ENCODE measurements at regions not wholly inside any gene's neighbourhood (a gene's known extent, or its start where the extent isn't known, plus 50 kb on each side); places are given as distances from the start of the nearest gene placed in this dataset.
A peak's percentile ranks its signal among the peaks of the same experiment; 100 is the strongest.

DNA sequence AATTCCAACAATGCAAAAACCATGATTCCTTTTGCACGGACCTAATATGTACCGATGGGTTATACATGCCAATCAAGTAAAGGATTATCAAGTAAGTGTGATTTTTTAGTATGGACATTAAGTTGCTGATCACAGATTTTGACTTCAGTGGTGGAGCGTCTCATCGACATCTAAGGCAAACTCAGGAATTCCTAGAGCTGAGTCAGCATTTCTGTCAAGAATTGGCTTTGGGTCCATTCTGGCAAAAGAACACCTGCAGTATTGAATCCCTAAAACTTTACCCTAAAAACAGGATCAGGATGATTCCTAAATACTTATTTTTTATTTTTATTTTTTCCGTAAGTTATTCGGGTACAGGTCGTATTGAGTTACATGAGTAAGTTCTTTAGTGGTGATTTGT lies 83.6 kb downstream of the HPGD start:
- no peak for DNase-seq (ENCODE audit: low read depth)

DNA sequence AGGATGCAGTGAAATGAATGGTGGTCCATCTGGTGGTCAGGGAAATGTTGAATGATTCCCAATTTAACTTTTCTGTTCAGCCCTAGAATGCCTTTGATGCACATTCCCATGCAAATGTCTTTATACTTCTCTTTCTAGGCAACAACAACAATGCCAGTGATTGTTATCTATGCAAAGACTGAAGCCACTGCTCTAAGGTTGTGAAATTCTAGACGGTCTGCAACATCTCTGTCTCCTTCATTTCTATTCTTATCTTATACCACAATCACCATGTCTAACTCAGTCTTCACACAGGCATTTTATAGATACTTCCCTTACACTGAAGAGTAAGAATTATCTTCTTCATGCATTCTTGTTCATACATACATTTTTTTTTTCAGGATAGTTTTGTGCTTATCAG lies 84.5 kb downstream of the HPGD start:
- peak; percentile 21 for DNase-seq (ENCODE audit: low read depth)

DNA sequence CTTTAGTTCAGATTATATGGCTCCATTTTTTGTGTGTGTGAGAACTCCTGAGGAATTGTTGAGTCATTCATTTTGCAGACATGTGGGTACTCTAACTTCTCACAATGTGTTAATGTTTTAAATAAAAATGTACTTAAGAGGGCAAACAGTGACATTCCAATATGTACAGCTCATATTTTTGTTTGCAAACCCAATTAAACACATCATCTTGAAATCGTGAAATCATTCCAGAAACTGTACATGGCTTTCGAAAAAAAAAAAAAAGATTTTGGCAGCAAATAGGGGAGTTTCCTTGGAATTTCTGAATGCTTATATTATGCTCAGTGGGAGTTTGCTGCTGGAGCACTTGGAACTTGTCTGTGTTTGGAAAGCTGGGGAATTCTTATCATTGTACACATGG lies 85.0 kb downstream of the HPGD start:
- peak; percentile 86 for DNase-seq (ENCODE audit: low read depth)

- DNase-seq (ENCODE audit: low read depth) = no peak
Measured at GRCh38 chr4:174436377-174436776, 85.9 kb downstream of the HPGD start.

DNA sequence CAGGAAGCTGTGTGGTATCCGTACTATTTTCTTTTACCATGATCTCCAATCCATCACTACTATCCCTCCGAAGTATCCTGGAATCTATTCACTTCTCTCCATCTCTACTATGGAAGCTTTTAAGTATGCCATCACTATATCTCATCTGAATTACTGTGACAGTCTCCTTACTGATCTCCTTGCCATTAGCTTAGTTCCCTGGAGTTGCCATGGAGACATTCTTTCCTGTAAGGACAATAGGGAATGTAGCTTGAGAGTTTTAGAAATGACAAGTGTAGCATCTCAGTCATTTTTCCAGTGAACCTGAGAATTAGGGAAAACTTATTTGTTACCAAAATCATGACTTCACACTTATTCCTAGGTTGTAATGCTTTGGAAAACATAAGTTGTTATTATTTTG lies 86.3 kb downstream of the HPGD start:
- DNase-seq (ENCODE audit: low read depth) = peak; percentile 20

- no peak for DNase-seq (ENCODE audit: low read depth)
Measured at GRCh38 chr4:174434455-174434854, 87.8 kb downstream of the HPGD start.

GRCh38 chr4:174430576-174430975 lies 91.7 kb downstream of the HPGD start:
- DNase-seq (ENCODE audit: low read depth) = no peak

DNA sequence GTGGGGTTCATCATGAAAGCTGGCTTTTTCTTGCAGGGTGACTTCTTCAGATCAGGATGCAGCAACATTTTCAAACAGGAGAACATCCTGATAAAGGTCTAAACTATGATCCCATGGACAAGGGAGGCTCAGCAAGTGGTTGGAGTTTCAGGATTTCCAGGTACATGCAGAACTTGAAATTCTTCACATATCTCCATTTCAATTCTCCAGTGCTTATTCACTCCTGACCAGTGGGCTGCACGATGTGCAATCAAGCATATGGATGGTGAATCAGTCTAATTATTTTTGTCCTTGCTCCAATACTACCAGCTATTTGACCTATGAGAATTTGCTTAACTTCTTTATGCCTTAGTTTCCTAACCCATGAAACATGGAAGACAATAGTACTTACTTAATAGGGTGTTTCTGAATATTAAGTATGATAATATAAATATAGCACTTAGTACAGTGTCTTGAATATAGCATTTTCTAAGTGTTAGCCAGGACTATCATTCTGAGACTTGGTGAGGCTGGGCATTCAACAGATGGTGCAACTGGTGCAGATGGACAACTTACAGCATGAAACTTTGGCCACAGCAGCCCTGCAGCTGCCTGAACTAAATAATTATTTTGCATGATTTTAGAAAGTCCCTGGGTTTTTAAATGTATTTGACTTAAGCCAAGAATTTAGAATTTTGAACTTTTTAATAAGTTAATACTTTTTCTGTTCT lies 92.4 kb downstream of the HPGD start:
- peak; percentile 52 for DNase-seq (ENCODE audit: low read depth)

DNA sequence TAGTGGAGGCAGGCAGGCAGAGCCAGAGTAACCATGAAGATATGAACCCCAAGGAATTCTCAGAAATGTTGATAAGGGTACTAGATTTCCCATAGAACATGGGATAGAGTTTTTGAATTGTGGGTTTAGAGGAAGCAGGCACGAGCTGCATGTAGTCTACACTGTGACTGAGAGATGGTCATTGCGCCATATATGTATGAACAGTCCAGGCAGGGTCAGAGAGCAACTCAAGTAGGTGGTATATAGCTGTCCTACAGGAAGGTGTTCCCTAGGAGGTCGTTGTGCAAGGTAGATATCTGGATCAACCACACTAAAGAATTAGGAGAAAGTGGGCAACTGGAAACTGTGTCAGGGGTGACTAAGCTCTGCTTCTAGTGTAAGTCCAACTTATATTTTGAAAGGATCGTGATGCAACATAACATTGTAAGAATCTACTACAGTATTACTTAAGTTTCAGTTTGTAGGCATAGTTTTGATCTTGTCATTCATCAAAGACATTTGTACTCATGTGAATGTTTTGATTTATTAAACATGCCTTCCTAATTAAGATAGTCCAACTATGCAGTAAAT lies 94.6 kb downstream of the HPGD start:
- no peak for DNase-seq (ENCODE audit: low read depth)

- DNase-seq (ENCODE audit: low read depth) = no peak
Measured at GRCh38 chr4:174425669-174426068, 96.6 kb downstream of the HPGD start.

DNA sequence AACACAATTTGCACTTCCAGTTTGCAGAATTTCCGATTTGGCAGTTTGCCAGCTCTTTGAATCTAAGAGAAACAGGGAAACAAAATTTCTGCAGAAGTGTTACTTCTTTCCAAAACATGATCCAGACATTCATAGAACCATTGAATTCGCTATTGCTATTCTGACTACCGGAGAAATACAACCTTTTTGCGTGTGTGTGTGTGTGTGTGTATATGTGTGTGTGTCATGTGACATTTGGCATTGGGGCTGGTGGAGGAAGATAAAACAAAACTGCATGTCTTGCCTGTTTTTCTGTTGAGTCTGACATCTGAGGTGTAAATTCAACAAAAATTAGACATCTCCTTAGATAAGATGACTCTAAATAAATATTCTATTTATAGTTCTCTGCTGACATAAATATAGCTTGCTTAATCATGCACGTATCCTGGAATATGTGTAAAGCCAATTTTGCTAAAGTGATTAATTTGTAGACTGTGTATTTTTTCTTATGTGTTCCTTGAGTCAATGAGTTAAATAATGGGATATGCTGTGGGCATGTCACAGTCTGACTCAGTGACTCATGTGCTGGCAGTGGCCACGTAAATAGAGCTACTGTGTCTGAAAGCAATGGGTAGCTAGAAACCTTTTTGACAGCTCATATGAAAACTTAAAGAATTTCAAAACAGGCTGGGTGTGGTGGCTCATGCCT lies 98.9 kb downstream of the HPGD start:
- DNase-seq (ENCODE audit: low read depth) = peak; percentile 85

- no peak for DNase-seq (ENCODE audit: low read depth)
Measured at GRCh38 chr4:174422893-174423256, 99.4 kb downstream of the HPGD start.

DNA sequence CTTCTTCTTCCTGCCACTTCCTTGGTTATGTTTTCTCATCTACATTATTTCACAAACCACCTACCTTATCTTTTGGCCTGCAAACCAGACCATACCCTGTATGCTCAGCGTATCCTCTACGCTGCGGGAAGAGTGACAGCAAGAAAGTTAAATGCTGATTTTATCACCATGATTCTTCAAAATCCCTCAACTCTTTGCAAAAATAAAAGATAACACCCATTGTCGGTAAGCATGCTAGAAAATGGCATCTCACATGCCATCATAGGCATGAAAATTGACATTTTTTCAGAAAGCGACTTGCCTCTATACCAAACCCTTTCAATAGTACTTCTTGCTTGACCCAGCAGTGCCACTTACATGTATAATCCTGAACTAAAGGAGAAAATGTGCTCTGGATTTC lies 102.0 kb downstream of the HPGD start:
- DNase-seq (ENCODE audit: low read depth) = no peak

GRCh38 chr4:174418640-174419212 lies 103.6 kb downstream of the HPGD start:
- DNase-seq (ENCODE audit: low read depth) = peak; percentile 27

- DNase-seq (ENCODE audit: low read depth) = no peak
Measured at GRCh38 chr4:174408841-174409552, 113.3 kb downstream of the HPGD start.

- DNase-seq (ENCODE audit: low read depth) = no peak
Measured at GRCh38 chr4:174406383-174406782, 115.9 kb downstream of the HPGD start.

GRCh38 chr4:174405923-174406322 lies 116.4 kb downstream of the HPGD start:
- DNase-seq (ENCODE audit: low read depth) = no peak

DNA sequence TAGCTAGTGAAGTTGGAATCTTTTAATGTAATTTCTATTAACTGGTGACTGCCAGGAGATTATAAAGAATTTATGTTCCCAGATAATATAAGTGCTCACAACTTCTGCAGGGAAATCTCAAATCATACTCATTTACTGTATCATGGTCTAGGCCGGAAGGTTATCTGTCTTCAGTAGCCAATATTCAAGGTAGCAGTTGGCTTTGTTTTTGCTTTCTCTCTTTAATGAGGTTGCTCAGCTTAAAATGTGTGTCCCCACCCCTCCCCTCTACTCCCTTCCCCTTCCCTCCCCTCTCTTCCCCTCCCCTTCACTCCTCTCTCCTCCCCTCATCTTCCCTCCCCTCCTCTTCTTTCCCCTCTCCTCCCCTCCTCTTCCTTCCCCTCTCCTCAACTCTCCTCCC lies 117.6 kb downstream of the HPGD start:
- DNase-seq (ENCODE audit: low read depth) = no peak

- no peak for DNase-seq (ENCODE audit: low read depth)
Measured at GRCh38 chr4:174403177-174403543, 119.1 kb downstream of the HPGD start.

DNA sequence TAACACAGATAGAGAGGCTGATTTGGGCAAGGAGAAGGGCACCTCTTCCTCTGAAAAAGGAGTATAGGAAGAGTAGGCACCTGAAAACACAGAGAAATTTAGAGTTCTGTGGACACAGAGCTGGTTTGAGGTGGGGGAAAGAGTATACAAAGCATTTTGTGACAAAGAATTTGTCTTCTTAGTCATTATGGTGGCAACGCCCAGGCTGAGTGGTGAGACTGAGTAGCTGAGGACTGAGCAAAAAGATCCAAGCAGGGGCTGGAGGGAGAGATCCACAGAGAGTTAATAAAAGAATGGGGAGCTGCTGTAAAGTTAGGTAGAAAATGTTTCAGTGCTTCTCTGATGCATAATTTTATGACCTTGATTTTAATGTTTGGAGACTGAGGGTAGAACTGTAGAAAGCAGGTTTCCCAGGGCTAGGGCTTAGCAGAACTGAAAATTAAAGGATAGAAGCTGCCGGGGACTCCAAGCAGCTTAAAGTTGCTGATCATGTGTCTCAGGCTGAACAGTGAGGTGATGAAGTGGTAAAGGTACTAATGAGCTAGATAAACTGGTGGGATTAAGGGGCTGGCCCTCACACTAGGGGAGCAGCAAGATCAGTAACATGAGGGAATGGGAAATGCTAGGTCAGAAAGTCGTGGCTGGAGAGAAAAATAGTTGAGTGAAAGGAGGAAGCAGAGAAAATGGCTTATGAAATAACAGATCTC lies 118.9 kb downstream of the CEP44 start:
- peak; percentile 20 for DNase-seq (ENCODE audit: low read depth)

GRCh38 chr4:174401471-174402130 lies 117.9 kb downstream of the CEP44 start:
- DNase-seq (ENCODE audit: low read depth) = peak; percentile 67
